ENCODE measurements at regions not wholly inside any gene's neighbourhood (a gene's known extent, or its start where the extent isn't known, plus 50 kb on each side); places are given as distances from the start of the nearest gene placed in this dataset.

GRCh38 chr5:63570752-63571151 lies 391.5 kb downstream of the HTR1A start:
- TF ChIP-seq TBP (IDR thresholded peaks at IDR 0.05; ENCODE audit: low read depth, low read length) = no peak
- TF ChIP-seq SP2 (IDR thresholded peaks at IDR 0.05; ENCODE audit: low read length) = no peak
- no peak for TF ChIP-seq ATF2 (IDR thresholded peaks at IDR 0.05; ENCODE audit: low read length)
- no peak for TF ChIP-seq USF2 (IDR thresholded peaks at IDR 0.05; ENCODE audit: low read length)
- TF ChIP-seq SP1 (IDR thresholded peaks at IDR 0.05; ENCODE audit: low read depth, low read length) = no peak
- TF ChIP-seq CTCF (IDR thresholded peaks at IDR 0.05; ENCODE audit: control extremely low read depth in 1 of 3, insufficient read depth in 1 of 3, low read depth in 1 of 3, low read length in 3 of 3) = peak; percentile 35 to 55 (median 49)

Measured in H1 (cell line).